Nephron progenitor cell (in vitro differentiated cells): ENCODE measurements at regions not wholly inside any gene's neighbourhood (a gene's known extent, or its start where the extent isn't known, plus 50 kb on each side); places are given as distances from the start of the nearest gene placed in this dataset.

Experiments
- DNase-seq: peaks from one replicate; pipeline ENCODE4 v3.0.0; 2021
- H3K27ac Mint-ChIP-seq: 2 replicates; pipeline ENCODE4 v1.8.0; 2021; ENCODE audit warnings: mild to moderate bottlenecking, moderate library complexity, mixed read lengths
- H3K27me3 Mint-ChIP-seq: 2 replicates; pipeline ENCODE4 v1.8.0; 2021; ENCODE audit warnings: mild to moderate bottlenecking, low read depth, mixed read lengths; ENCODE audit not compliant: poor library complexity
- H3K36me3 Mint-ChIP-seq: 2 replicates; pipeline ENCODE4 v1.8.0; 2021; ENCODE audit warnings: low read depth, mixed read lengths
- H3K4me1 Mint-ChIP-seq: 2 replicates; pipeline ENCODE4 v1.8.0; 2021; ENCODE audit warnings: mixed read lengths
- H3K4me3 Mint-ChIP-seq: 2 replicates; pipeline ENCODE4 v1.8.0; 2021; ENCODE audit warnings: mild to moderate bottlenecking, moderate library complexity, mixed read lengths
- H3K9me3 Mint-ChIP-seq: 2 replicates; pipeline ENCODE4 v1.8.0; 2021; ENCODE audit warnings: mild to moderate bottlenecking, moderate library complexity, mixed read lengths
- CTCF ChIP-seq: fragments of 200-600 bp; sonication (generic); IDR thresholded peaks from 2 replicates; pipeline ENCODE4 v1.5.0; 2021; ENCODE audit warnings: antibody characterized with exemption

DNA sequence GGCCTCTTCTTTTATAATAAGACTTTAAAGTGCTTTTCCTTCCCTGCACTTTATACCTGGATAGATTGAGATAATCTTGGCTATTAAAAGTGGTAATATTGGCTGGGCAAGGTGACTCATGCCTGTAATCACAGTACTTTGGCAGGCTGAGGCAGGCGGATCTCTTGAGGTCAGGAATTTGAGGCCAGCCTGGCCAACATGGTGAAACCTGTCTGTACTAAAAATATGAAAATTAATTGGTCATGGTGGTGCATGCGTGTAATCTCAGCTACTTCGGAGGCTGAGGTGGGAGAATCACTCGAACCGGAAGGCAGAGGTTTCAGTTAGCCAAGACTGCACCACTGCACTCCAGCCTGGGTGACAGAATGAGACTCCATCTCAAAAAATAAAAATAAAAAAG is 197.1 kb upstream of the RGS17 start:
- H3K36me3 Mint-ChIP-seq, result no peaks in the 10 kb centered on the region
- no peak overlapping the region for H3K27ac Mint-ChIP-seq
- H3K4me1 Mint-ChIP-seq, result no peaks in the 10 kb centered on the region
- TF ChIP-seq CTCF, result no peak
- no peak for DNase-seq
- H3K27me3 Mint-ChIP-seq, result no peaks in the 10 kb centered on the region
- H3K9me3 Mint-ChIP-seq, result no peaks in the 10 kb centered on the region
- no peak overlapping the region for H3K4me3 Mint-ChIP-seq

GRCh38 chr6:153325661-153326060 is 194.6 kb upstream of the RGS17 start:
- TF ChIP-seq CTCF, result no peak
- Mint-ChIP-seq H3K9me3 (no peaks in the 10 kb centered on the region), H3K36me3 (no peaks in the 10 kb centered on the region), H3K4me1 (no peaks in the 10 kb centered on the region), H3K4me3 (no peak overlapping the region), H3K27ac (no peak overlapping the region), H3K27me3 (no peaks in the 10 kb centered on the region)
- DNase-seq, result no peak

DNA sequence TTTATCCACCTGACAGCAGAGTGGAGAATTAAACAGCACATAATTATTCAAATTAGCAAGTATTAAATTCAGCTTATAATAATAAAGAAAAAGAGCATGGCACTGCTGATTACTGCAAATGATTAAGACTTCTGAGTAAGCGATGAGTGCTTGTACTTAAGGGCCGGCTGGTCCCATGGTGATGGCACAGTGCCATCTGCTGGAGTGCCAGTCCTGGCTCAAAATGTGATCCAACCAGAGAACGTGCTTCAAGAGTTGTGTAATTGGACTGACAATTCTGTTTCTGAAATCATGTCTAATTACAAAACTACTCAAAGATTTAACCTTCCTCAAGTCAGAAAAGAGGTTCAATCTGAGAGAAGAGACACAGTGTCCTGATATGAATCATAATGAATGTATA is 181.6 kb upstream of the RGS17 start:
- DNase-seq, result peak; percentile 25
- Mint-ChIP-seq H3K4me3 (no peak overlapping the region), H3K27me3 (peaks cover 16% of the 10 kb centered on the region), H3K4me1 (no peaks in the 10 kb centered on the region), H3K27ac (no peak overlapping the region), H3K9me3 (no peaks in the 10 kb centered on the region), H3K36me3 (no peaks in the 10 kb centered on the region)
- TF ChIP-seq CTCF, result peak; percentile 52

- no peak overlapping the region for H3K4me3 Mint-ChIP-seq
- H3K9me3 Mint-ChIP-seq, result no peaks in the 10 kb centered on the region
- no peaks in the 10 kb centered on the region for H3K4me1 Mint-ChIP-seq
- TF ChIP-seq CTCF, result no peak
- peak overlapping the region; percentile 82 for H3K27ac Mint-ChIP-seq
- H3K36me3 Mint-ChIP-seq, result no peaks in the 10 kb centered on the region
- DNase-seq, result no peak
- peaks cover 11% of the 10 kb centered on the region for H3K27me3 Mint-ChIP-seq
These were observed 178.6 kb upstream of the RGS17 start for GRCh38 chr6:153309651-153310050.

GRCh38 chr6:153302133-153302532 is 171.1 kb upstream of the RGS17 start:
- no peaks in the 10 kb centered on the region for H3K36me3 Mint-ChIP-seq
- DNase-seq, result no peak

More at GRCh38 chr6:153302133-153302532, 171.1 kb upstream of the RGS17 start:
- no peaks in the 10 kb centered on the region for H3K4me1 Mint-ChIP-seq
- H3K9me3 Mint-ChIP-seq, result no peaks in the 10 kb centered on the region
- no peak for TF ChIP-seq CTCF
- H3K27me3 Mint-ChIP-seq, result peaks cover 3% of the 10 kb centered on the region
- H3K4me3 Mint-ChIP-seq, result no peak overlapping the region
- no peak overlapping the region for H3K27ac Mint-ChIP-seq
